Stomach (tissue), 8 donors: ENCODE measurements at regions not wholly inside any gene's neighbourhood (a gene's known extent, or its start where the extent isn't known, plus 50 kb on each side); places are given as distances from the start of the nearest gene placed in this dataset.

Source experiments
- DNase-seq, 2 donors: peaks; one replicate each; pipeline versions ENCODE4 v3.0.0 to v3.0.0-alpha.2; 2013 to 2019
- H3K27ac ChIP-seq, 5 donors: fragments of 200-600 bp in 4 of 5; sonication (generic) in 4 of 5; one replicate each; pipeline ENCODE4 v1.5.1; 2013 to 2019; ENCODE audit warnings: mild to moderate bottlenecking in 1 of 5, moderate library complexity in 1 of 5
- H3K27me3 ChIP-seq, 3 donors: fragments of 200-600 bp; sonication (generic); one replicate each; pipeline ENCODE4 v1.5.1; 2017 to 2019; ENCODE audit warnings: mixed run types in 1 of 3
- H3K36me3 ChIP-seq, 4 donors: fragments of 200-600 bp; sonication (generic); 1 replicate in 3 of 4; 2 replicates in 1 of 4; pipeline ENCODE4 v1.5.1; 2016 to 2019
- H3K4me1 ChIP-seq, 4 donors: fragments of 200-600 bp; sonication (generic); one replicate each; pipeline ENCODE4 v1.5.1; 2016 to 2019
- H3K4me3 ChIP-seq, 4 donors: fragments of 200-600 bp; sonication (generic) in 3 of 4; one replicate each; pipeline ENCODE4 v1.5.1; 2016 to 2019; ENCODE audit warnings: mild to moderate bottlenecking in 1 of 4
- H3K9me3 ChIP-seq, 4 donors: fragments of 200-600 bp; sonication (generic); one replicate each; pipeline ENCODE4 v1.5.1; 2016 to 2019
- EP300 ChIP-seq: sonication (generic); formaldehyde crosslinking; IDR thresholded peaks from one replicate; pipeline ENCODE4 v1.6.1; 2017; ENCODE audit warnings: antibody characterized with exemption
- POLR2A ChIP-seq, 4 donors: fragments of 450-650 bp; IDR thresholded peaks; one replicate each; pipeline ENCODE4 v1.6.1; 2016; ENCODE audit warnings: antibody characterized with exemption in 4 of 4, control low read depth in 2 of 4, mild to moderate bottlenecking in 1 of 4, moderate library complexity in 1 of 4
- POLR2AphosphoS5 ChIP-seq, 3 donors: sonication (generic); formaldehyde crosslinking; IDR thresholded peaks; one replicate each; pipeline ENCODE4 v1.6.1; 2016; ENCODE audit warnings: antibody characterized with exemption in 3 of 3
- WGBS, 5 donors: extraction: QIAGEN DNeasy Blood & Tissue Kit in 3 of 5; methylation state at CpG; one replicate each; pipeline versions ENCODE4 v1.1.5 to v1.1.7; 2013 to 2018; 5-methylcytosine and 5-hydroxymethylcytosine counted together
- intact Hi-C: fragments of 100-400 bp; cut with DNase I; formaldehyde crosslinking; loops from one replicate; pipeline ENCODE4 v1.15.1; 2023; ENCODE audit warnings: low total_unique reads
- TF ChIP-seq, protein P1 (sequence below), 7 experiments: fragments of 450-650 bp in 4 of 7; fragments of 200-600 bp in 3 of 7; sonication (generic) in 3 of 7; IDR thresholded peaks; one replicate each; pipeline ENCODE4 v1.5.1; 2016 to 2019; ENCODE audit warnings: antibody characterized with exemption in 7 of 7, control low read depth in 2 of 7, mild to moderate bottlenecking in 1 of 7
- donor health status: healthy with polysubstance abuse.
- donor health status: Bipolar disorder and iron deficiency.
- donor health status: healthy.

DNA sequence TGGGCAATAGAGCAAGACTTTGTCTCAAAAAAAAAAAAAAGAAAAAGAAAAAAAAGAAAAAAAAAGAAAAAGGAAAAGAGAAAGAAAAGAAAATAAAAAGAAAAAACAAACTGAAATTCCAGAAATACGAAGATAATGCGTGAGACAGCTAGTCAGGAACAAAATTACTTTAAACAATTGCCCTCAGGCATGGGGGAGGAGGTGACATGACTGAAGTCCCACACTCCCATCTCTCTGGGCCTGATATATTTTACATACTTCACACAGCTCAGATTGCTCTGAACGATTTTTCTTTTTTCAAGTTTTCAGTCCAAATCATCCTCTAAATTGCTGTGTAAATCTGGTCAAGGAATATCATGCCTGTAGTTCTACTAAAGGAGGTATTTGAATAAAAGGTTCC, 409.5 kb upstream of the DEPDC1 start:
- peaks cover 0 to 15% (median 11%) of the 10 kb centered on the region in 4 donors for H3K9me3 ChIP-seq
- H3K27ac ChIP-seq: no peak overlapping the region
- no peak for DNase-seq
- H3K4me3 ChIP-seq: no peak overlapping the region
- H3K4me1 ChIP-seq: no peaks in the 10 kb centered on the region
- TF ChIP-seq, protein P1, sequence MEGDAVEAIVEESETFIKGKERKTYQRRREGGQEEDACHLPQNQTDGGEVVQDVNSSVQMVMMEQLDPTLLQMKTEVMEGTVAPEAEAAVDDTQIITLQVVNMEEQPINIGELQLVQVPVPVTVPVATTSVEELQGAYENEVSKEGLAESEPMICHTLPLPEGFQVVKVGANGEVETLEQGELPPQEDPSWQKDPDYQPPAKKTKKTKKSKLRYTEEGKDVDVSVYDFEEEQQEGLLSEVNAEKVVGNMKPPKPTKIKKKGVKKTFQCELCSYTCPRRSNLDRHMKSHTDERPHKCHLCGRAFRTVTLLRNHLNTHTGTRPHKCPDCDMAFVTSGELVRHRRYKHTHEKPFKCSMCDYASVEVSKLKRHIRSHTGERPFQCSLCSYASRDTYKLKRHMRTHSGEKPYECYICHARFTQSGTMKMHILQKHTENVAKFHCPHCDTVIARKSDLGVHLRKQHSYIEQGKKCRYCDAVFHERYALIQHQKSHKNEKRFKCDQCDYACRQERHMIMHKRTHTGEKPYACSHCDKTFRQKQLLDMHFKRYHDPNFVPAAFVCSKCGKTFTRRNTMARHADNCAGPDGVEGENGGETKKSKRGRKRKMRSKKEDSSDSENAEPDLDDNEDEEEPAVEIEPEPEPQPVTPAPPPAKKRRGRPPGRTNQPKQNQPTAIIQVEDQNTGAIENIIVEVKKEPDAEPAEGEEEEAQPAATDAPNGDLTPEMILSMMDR (IDR thresholded peaks at IDR 0.05): no peak
- TF ChIP-seq POLR2A (IDR thresholded peaks at IDR 0.05) (no peak), POLR2AphosphoS5 (IDR thresholded peaks at IDR 0.05) (no peak), EP300 (no peak)
- intact Hi-C loops: no loop called here
- no peaks in the 10 kb centered on the region for H3K27me3 ChIP-seq
- H3K36me3 ChIP-seq: no peaks in the 10 kb centered on the region
- 84 to 92% (median 90%) methylated on average over 3 of the region's 3 CpGs for WGBS, 5 donors

- intact Hi-C loops: no loop called here
- TF ChIP-seq POLR2AphosphoS5 (IDR thresholded peaks at IDR 0.05) (no peak), EP300 (no peak), POLR2A (IDR thresholded peaks at IDR 0.05) (no peak)
- TF ChIP-seq, protein P1 (IDR thresholded peaks at IDR 0.05): no peak
Measured at GRCh38 chr1:68907491-68907890, 410.6 kb upstream of the DEPDC1 start.

GRCh38 chr1:68908316-68908715, 411.4 kb upstream of the DEPDC1 start:
- no peaks in the 10 kb centered on the region for H3K36me3 ChIP-seq
- no peaks in the 10 kb centered on the region for H3K4me1 ChIP-seq
- WGBS, 5 donors: 51 to 64% (median 58%) methylated on average over 2 of the region's 2 CpGs
- TF ChIP-seq POLR2A (IDR thresholded peaks at IDR 0.05) (no peak), POLR2AphosphoS5 (IDR thresholded peaks at IDR 0.05) (no peak), EP300 (no peak)
- TF ChIP-seq, protein P1 (IDR thresholded peaks at IDR 0.05): no peak
- no peak overlapping the region for H3K4me3 ChIP-seq
- intact Hi-C loops: no loop called here
- H3K9me3 ChIP-seq: peaks cover 0 to 15% (median 11%) of the 10 kb centered on the region in 4 donors
- no peaks in the 10 kb centered on the region for H3K27me3 ChIP-seq
- no peak for DNase-seq
- H3K27ac ChIP-seq: no peak overlapping the region

More at GRCh38 chr1:68907491-68907890, 410.6 kb upstream of the DEPDC1 start:
- H3K4me1 ChIP-seq: no peaks in the 10 kb centered on the region
- H3K9me3 ChIP-seq: peaks cover 0 to 15% (median 11%) of the 10 kb centered on the region in 4 donors
- no peak for DNase-seq
- H3K27me3 ChIP-seq: no peaks in the 10 kb centered on the region
- H3K36me3 ChIP-seq: no peaks in the 10 kb centered on the region
- no peak overlapping the region for H3K27ac ChIP-seq
- WGBS, 5 donors: 70 to 85% (median 79%) methylated on average over 5 of the region's 5 CpGs
- H3K4me3 ChIP-seq: no peak overlapping the region

DNA sequence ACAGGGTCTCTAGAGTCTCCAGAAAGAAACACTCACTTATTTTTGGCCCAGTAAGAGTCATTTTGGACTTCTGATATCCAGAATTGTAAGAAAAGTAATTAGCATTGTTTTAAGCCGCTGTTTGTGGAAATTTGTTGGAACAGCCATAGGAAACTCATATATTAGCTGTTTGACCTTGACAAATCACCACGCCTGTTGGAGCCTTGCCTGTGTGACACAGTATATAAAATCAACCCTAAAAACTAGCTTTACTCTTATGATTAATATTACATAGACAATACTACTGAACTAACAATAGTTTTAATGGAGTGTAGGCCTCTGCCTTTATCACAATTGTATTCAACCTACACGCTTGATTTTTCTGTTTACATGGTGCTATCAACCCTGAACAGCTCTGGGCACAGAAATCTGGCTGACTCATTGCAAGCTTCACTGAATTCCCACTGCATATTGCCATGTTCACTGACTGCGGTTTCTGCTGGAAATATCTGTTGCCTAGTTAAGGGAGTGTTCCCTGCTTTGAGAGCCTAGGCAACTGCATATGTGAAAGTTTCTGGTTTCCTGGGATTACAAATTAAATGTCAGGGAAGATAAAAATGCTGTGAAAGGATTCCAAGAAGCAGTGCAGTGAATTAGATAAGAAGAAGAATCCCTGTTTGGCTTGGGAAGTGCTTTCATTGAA, 419.5 kb upstream of the DEPDC1 start:
- Histone ChIP-seq H3K9me3 (no peaks in the 10 kb centered on the region), H3K4me3 (no peak overlapping the region), H3K4me1 (peaks cover 0 to 21% (median 9%) of the 10 kb centered on the region in 4 donors), H3K27ac (peak overlapping the region; percentile 14 to 65 (median 31)), H3K36me3 (no peaks in the 10 kb centered on the region), H3K27me3 (no peaks in the 10 kb centered on the region)
- TF ChIP-seq EP300 (no peak), POLR2AphosphoS5 (IDR thresholded peaks at IDR 0.05) (peak in 2 of 3 donors; percentile 19 to 51)
- peak; percentile 30 to 88 for DNase-seq
- WGBS, 5 donors: 19 to 32% (median 25%) methylated on average over 4 of the region's 4 CpGs
- intact Hi-C loops: no loop called here

GRCh38 chr1:68917456-68917855, 420.6 kb upstream of the DEPDC1 start:
- Histone ChIP-seq H3K36me3 (no peaks in the 10 kb centered on the region), H3K4me3 (no peak overlapping the region), H3K27ac (no peak overlapping the region), H3K27me3 (no peaks in the 10 kb centered on the region), H3K4me1 (peaks cover 0 to 21% (median 9%) of the 10 kb centered on the region in 4 donors), H3K9me3 (no peaks in the 10 kb centered on the region)
- intact Hi-C loops: no loop called here
- no peak for DNase-seq
- 42 to 53% (median 45%) methylated on average over 5 of the region's 5 CpGs for WGBS, 5 donors
- TF ChIP-seq EP300 (no peak), POLR2AphosphoS5 (IDR thresholded peaks at IDR 0.05) (no peak), POLR2A (IDR thresholded peaks at IDR 0.05) (no peak)
- TF ChIP-seq, protein P1 (IDR thresholded peaks at IDR 0.05): no peak
